Stimulated activated CD8-positive, alpha-beta memory T cell treated with anti-CD3 and anti-CD28 coated beads, Interleukin-4, amount 100 ng/mL, for 48 hours (primary cell): ENCODE measurements at regions not wholly inside any gene's neighbourhood (a gene's known extent, or its start where the extent isn't known, plus 50 kb on each side); places are given as distances from the start of the nearest gene placed in this dataset.
"Not testable (repeated sequence)": the region's sequence is repeated elsewhere in the genome, so short reads cannot be mapped to it uniquely, and the experiment has no call there.

Source experiments
- DNase-seq: peaks from one replicate; pipeline ENCODE4 v3.0.0-alpha.2; 2020

GRCh38 chr20:22969031-22969430 is 66.1 kb upstream of the SSTR4 start:
- DNase-seq = not testable (repeated sequence)

- not testable (repeated sequence) for DNase-seq
Observed at GRCh38 chr20:22971077-22971476, 64.0 kb upstream of the SSTR4 start.

- DNase-seq = no peak
Observed at GRCh38 chr20:22974354-22974753, 60.8 kb upstream of the SSTR4 start.

- no peak for DNase-seq
Observed at GRCh38 chr20:22977047-22977785, 57.9 kb upstream of the SSTR4 start.

- DNase-seq = no peak
Observed at GRCh38 chr20:22984008-22984407, 51.1 kb upstream of the SSTR4 start.

GRCh38 chr20:22984606-22985005 is 50.5 kb upstream of the SSTR4 start:
- no peak for DNase-seq

GRCh38 chr20:22985239-22985778 is 49.8 kb upstream of the SSTR4 start:
- no peak for DNase-seq
